Keratinocyte (primary cell): ENCODE measurements at regions not wholly inside any gene's neighbourhood (a gene's known extent, or its start where the extent isn't known, plus 50 kb on each side); places are given as distances from the start of the nearest gene placed in this dataset.

ENCODE experiments used
- DNase-seq: peaks from one replicate; pipeline ENCODE4 v3.0.0-alpha.2; 2011; ENCODE audit warnings: low read depth, missing footprints, low spot score
- FAIRE-seq: peaks from 2 replicates; lab custom pipeline; 2011; peaks lifted over from hg19 to GRCh38; lab: Jason Lieb, UNC
- H2AFZ ChIP-seq: 2 replicates; pipeline ENCODE4 v1.6.0; 2012; ENCODE audit warnings: low read length, control low read depth, inconsistent platforms; ENCODE audit not compliant: control insufficient read depth
- H3K27ac ChIP-seq: 2 replicates; pipeline ENCODE4 v1.5.1; 2011; ENCODE audit warnings: low read length; ENCODE audit not compliant: control insufficient read depth, insufficient read depth
- H3K27me3 ChIP-seq: 3 replicates; pipeline ENCODE4 v1.6.0; 2011; ENCODE audit warnings: low read length; ENCODE audit not compliant: control insufficient read depth, insufficient read depth; ENCODE audit errors: extremely low read depth
- H3K36me3 ChIP-seq, 2 experiments: 2 replicates in 1 of 2; 3 replicates in 1 of 2; pipeline ENCODE4 v1.5.1; 2011; ENCODE audit warnings: low read length in 2 of 2, mild to moderate bottlenecking in 1 of 2; ENCODE audit not compliant: control insufficient read depth in 2 of 2, insufficient read depth in 2 of 2; ENCODE audit errors: extremely low read depth in 1 of 2
- H3K4me1 ChIP-seq: 3 replicates; pipeline ENCODE4 v1.5.1; 2011; ENCODE audit warnings: low read length; ENCODE audit not compliant: control insufficient read depth, insufficient read depth; ENCODE audit errors: extremely low read depth
- H3K4me2 ChIP-seq: 3 replicates; pipeline ENCODE4 v1.6.0; 2011; ENCODE audit warnings: low read depth, low read length; ENCODE audit not compliant: control insufficient read depth, insufficient read depth; ENCODE audit errors: extremely low read depth
- H3K4me3 ChIP-seq, 3 experiments: fragments of 200-600 bp in 1 of 3; sonication (generic) in 1 of 3; 2 replicates in 2 of 3; 3 replicates in 1 of 3; pipeline ENCODE4 v1.5.1; 2011 to 2016; ENCODE audit warnings: low read length in 3 of 3, mild to moderate bottlenecking in 3 of 3, control low read depth in 2 of 3, inconsistent platforms in 1 of 3, low read depth in 1 of 3, mixed read lengths in 1 of 3, mixed run types in 1 of 3, moderate library complexity in 1 of 3; ENCODE audit not compliant: control insufficient read depth in 2 of 3, insufficient read depth in 2 of 3; ENCODE audit errors: extremely low read depth in 1 of 3
- H3K79me2 ChIP-seq: 2 replicates; pipeline ENCODE4 v1.6.0; 2012; ENCODE audit warnings: low read length; ENCODE audit not compliant: control insufficient read depth, insufficient read depth
- H3K9ac ChIP-seq: 3 replicates; pipeline ENCODE4 v1.6.0; 2011; ENCODE audit warnings: low read length; ENCODE audit not compliant: control insufficient read depth, insufficient read depth; ENCODE audit errors: extremely low read depth
- H3K9me1 ChIP-seq: 3 replicates; pipeline ENCODE4 v1.6.0; 2011; ENCODE audit warnings: low read length; ENCODE audit not compliant: control insufficient read depth, insufficient read depth; ENCODE audit errors: extremely low read depth
- H3K9me3 ChIP-seq: 2 replicates; pipeline ENCODE4 v1.5.1; 2012; ENCODE audit warnings: low read depth, low read length; ENCODE audit not compliant: control insufficient read depth
- H4K20me1 ChIP-seq: 3 replicates; pipeline ENCODE4 v1.6.0; 2011; ENCODE audit warnings: low read length; ENCODE audit not compliant: control insufficient read depth, insufficient read depth; ENCODE audit errors: extremely low read depth
- CTCF ChIP-seq, 3 experiments: IDR thresholded peaks in 1 of 3; conservative IDR thresholded peaks in 1 of 3; optimal IDR thresholded peaks in 1 of 3; 2 replicates in 2 of 3; 3 replicates in 1 of 3; pipeline versions ENCODE3 to v1.5.1; 2011; ENCODE audit warnings: low read length in 3 of 3, mild to moderate bottlenecking in 3 of 3, moderate library complexity in 2 of 3, control low read depth in 1 of 3, inconsistent platforms in 1 of 3; ENCODE audit not compliant: insufficient read depth in 2 of 3; ENCODE audit errors: extremely low read depth in 1 of 3
- EZH2 ChIP-seq: IDR thresholded peaks from one replicate; pipeline ENCODE4 v1.6.1; 2012; ENCODE audit warnings: inconsistent platforms, mild to moderate bottlenecking, low read length, moderate library complexity
- dilution Hi-C: fragments of 300-500 bp; cut with MboI; formaldehyde crosslinking; loops from one replicate; pipeline ENCODE4 v1.7.0; 2020; ENCODE audit warnings: low sequenced_read_pairs; ENCODE audit not compliant: extremely low pct_ligation_motif_present

DNA sequence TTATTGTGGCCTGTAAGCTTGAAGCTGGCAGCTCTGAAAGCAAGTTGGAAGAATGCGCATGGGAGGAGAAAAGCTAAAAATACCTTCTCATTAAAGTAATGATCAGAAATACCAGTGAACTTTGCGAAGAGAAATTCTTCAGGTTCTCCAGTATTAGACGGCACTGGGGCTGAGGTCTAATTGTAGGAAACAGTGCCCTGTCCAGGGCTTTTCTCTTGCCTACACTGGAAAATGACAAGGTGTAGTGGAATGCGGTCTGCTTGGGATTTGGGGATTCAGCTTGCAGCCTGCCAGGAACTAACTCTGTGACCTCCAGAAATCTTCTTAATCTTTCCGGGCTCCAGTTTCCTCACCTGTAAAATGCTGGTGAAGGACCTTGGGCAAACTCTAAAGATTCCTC lies 53.3 kb upstream of the KCNJ16 start:
- Histone ChIP-seq H3K36me3 (no peaks in the 10 kb centered on the region), H3K9me3 (no peaks in the 10 kb centered on the region), H3K27me3 (no peaks in the 10 kb centered on the region), H3K4me2 (no peak overlapping the region), H3K4me1 (no peaks in the 10 kb centered on the region), H3K9ac (no peak overlapping the region), H3K9me1 (no peaks in the 10 kb centered on the region), H3K79me2 (no peaks in the 10 kb centered on the region), H3K27ac (no peak overlapping the region), H4K20me1 (no peaks in the 10 kb centered on the region), H2AFZ (no peak overlapping the region), H3K4me3 (no peak overlapping the region)
- TF ChIP-seq CTCF (optimal IDR thresholded peaks at IDR 0.05 in 1 of 3, IDR thresholded peaks at IDR 0.05 in 1 of 3, conservative IDR thresholded peaks at IDR 0.05 in 1 of 3; ENCODE audit: extremely low read depth in 1 of 3, insufficient read depth in 2 of 3, low read length in 3 of 3) (no peak), EZH2 (no peak)
- FAIRE-seq (peak; percentile 55), DNase-seq (no peak)
- dilution Hi-C loops, result no loop called here

GRCh38 chr17:70022175-70022574 lies 52.9 kb upstream of the KCNJ16 start:
- no peaks in the 10 kb centered on the region for H3K27me3 ChIP-seq
- H3K4me2 ChIP-seq, result no peak overlapping the region
- no peak overlapping the region for H3K4me3 ChIP-seq
- H3K36me3 ChIP-seq, result no peaks in the 10 kb centered on the region
- DNase-seq, result no peak
- no peaks in the 10 kb centered on the region for H3K9me3 ChIP-seq
- H4K20me1 ChIP-seq, result no peaks in the 10 kb centered on the region
- dilution Hi-C loops, result no loop called here
- H2AFZ ChIP-seq, result no peak overlapping the region
- no peak overlapping the region for H3K9ac ChIP-seq
- no peak overlapping the region for H3K27ac ChIP-seq
- H3K4me1 ChIP-seq, result no peaks in the 10 kb centered on the region
- no peaks in the 10 kb centered on the region for H3K79me2 ChIP-seq
- TF ChIP-seq CTCF (optimal IDR thresholded peaks at IDR 0.05 in 1 of 3, IDR thresholded peaks at IDR 0.05 in 1 of 3, conservative IDR thresholded peaks at IDR 0.05 in 1 of 3; ENCODE audit: extremely low read depth in 1 of 3, insufficient read depth in 2 of 3, low read length in 3 of 3), result no peak
- no peak for FAIRE-seq
- H3K9me1 ChIP-seq, result no peaks in the 10 kb centered on the region
